ENCODE measurements at regions not wholly inside any gene's neighbourhood (a gene's known extent, or its start where the extent isn't known, plus 50 kb on each side); places are given as distances from the start of the nearest gene placed in this dataset.

- BruUV-seq (replicated peaks): no TSS peak
- Mint-ChIP-seq H3K9me3 (ENCODE audit: unreplicated experiment) (no peaks in the 10 kb centered on the region), H3K4me1 (ENCODE audit: low read depth, unreplicated experiment) (no peaks in the 10 kb centered on the region), H3K36me3 (ENCODE audit: insufficient read depth, unreplicated experiment) (no peaks in the 10 kb centered on the region), H3K4me3 (ENCODE audit: unreplicated experiment) (no peak overlapping the region), H3K27ac (ENCODE audit: unreplicated experiment) (no peak overlapping the region), H3K27me3 (ENCODE audit: insufficient read depth, unreplicated experiment) (no peaks in the 10 kb centered on the region)
- ChIA-PET CTCF (no interaction called here), POLR2A (no interaction called here)
- TF ChIP-seq CTCF (IDR thresholded peaks at IDR 0.05; ENCODE audit: insufficient read depth in 1 of 2, low read depth in 1 of 2, low read length in 1 of 2, severe bottlenecking in 1 of 2, unreplicated experiment in 1 of 2): no peak
- Histone ChIP-seq H3K4me3 (ENCODE audit: low read depth, low read length) (no peak overlapping the region), H3K4me1 (no peaks in the 10 kb centered on the region), H3K36me3 (ENCODE audit: control insufficient read depth, insufficient read depth, low read length) (no peaks in the 10 kb centered on the region), H3K27me3 (replicated peaks; ENCODE audit: control insufficient read depth, insufficient read depth, low read length) (no peaks in the 10 kb centered on the region), H3K9me3 (no peaks in the 10 kb centered on the region)
- DNase-seq: no peak
- intact Hi-C loops (cut with micrococcal nuclease; ENCODE audit: unreplicated experiment): no loop called here
Measured at GRCh38 chrX:75582511-75582910, 59.7 kb upstream of the ZDHHC15 start.

Data from Caco-2 (cell line).